HepG2 (cell line): ENCODE measurements at regions not wholly inside any gene's neighbourhood (a gene's known extent, or its start where the extent isn't known, plus 50 kb on each side); places are given as distances from the start of the nearest gene placed in this dataset.

Experiments
- HOMEZ ChIP-seq: IDR thresholded peaks from 2 replicates; pipeline ENCODE4 v1.6.1; 2016; ENCODE audit warnings: low read depth
- IRF1 ChIP-seq: sonication (generic); formaldehyde crosslinking; IDR thresholded peaks from 2 replicates; pipeline ENCODE4 v1.4.0; 2020; ENCODE audit warnings: low read depth, mild to moderate bottlenecking, missing genetic modification reagents
- PCBP2 ChIP-seq: fragments of 200-400 bp; formaldehyde crosslinking; optimal IDR thresholded peaks from 2 replicates; pipeline ENCODE3; 2018; ENCODE audit warnings: low read length, low read depth; ENCODE audit not compliant: poor library complexity, severe bottlenecking
- TAF1 ChIP-seq: sonication (generic); formaldehyde crosslinking; IDR thresholded peaks from 2 replicates; pipeline ENCODE4 v1.4.0; 2020; ENCODE audit warnings: missing genetic modification reagents
- ZBTB33 ChIP-seq: sonication (generic); formaldehyde crosslinking; IDR thresholded peaks from 2 replicates; pipeline ENCODE4 v1.4.0; 2020; ENCODE audit warnings: missing genetic modification reagents
- ZFP36L1 ChIP-seq: sonication (generic); formaldehyde crosslinking; IDR thresholded peaks from 2 replicates; pipeline ENCODE4 v1.8.0; 2022; ENCODE audit warnings: mild to moderate bottlenecking, missing genetic modification reagents, moderate library complexity
- ZKSCAN8 ChIP-seq: IDR thresholded peaks from 2 replicates; pipeline ENCODE4 v1.6.1; 2016; ENCODE audit warnings: borderline replicate concordance, missing genetic modification reagents, missing compliant biosample characterization
- ZNF318 ChIP-seq: sonication (generic); formaldehyde crosslinking; IDR thresholded peaks from 2 replicates; pipeline ENCODE4 v1.4.0; 2020; ENCODE audit warnings: mild to moderate bottlenecking, missing genetic modification reagents

- no peak for TF ChIP-seq ZNF318 (CRISPR knock-in tag)
- no peak for TF ChIP-seq ZBTB33
- no peak for TF ChIP-seq PCBP2
- TF ChIP-seq ZFP36L1 = no peak
- TF ChIP-seq IRF1 (CRISPR knock-in tag) = no peak
- TF ChIP-seq HOMEZ = no peak
- TF ChIP-seq ZKSCAN8 (CRISPR knock-in tag) = no peak
- no peak for TF ChIP-seq TAF1 (CRISPR knock-in tag)
Observed at GRCh38 chrX:43238461-43238945, 417.6 kb upstream of the MAOA start (continued).
